ENCODE measurements at regions not wholly inside any gene's neighbourhood (a gene's known extent, or its start where the extent isn't known, plus 50 kb on each side); places are given as distances from the start of the nearest gene placed in this dataset.

GRCh38 chr14:76664790-76665189 lies 96.5 kb upstream of the VASH1 start:
- no peak for DNase-seq (ENCODE audit: low read depth)

DNA sequence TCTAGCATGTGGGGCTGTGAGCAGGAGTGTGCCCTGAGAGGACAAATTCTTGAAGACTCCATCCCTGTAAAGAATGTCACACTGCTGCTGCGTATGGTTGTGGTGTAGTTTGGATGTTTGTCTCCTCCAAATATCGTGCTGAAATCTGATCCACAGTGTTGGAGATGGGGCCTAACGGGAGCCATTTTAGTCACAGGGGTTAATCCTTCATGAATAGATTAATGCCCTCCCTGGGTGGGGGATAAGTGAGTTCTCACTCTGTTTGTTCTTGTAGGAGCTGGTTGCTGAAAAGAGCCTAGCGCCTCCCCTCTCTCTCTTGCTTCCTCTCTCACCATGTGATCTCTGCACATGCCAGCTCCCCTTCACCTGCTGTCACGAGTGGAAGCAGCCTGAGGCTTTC lies 94.5 kb upstream of the VASH1 start:
- DNase-seq (ENCODE audit: low read depth) = no peak

DNA sequence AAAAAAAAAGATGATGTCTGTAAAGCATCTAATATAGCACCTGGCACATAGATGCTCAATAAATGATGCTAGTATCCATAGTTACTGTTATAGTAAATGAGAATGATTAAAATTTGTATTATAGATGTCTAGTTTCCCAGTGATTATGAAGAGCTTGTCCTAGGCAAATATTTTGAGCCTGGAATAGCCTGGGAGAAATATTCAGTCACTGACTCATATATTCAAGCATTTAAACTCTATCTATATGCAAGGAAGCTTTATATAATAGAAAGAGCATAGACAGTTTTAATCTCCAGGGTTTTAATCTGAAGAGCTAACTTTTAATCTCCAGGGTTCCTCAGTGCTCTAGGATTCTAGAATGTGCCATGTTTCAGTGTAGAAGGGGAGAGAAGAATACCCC lies 91.5 kb upstream of the VASH1 start:
- DNase-seq (ENCODE audit: low read depth) = no peak

GRCh38 chr14:76672123-76672522 lies 89.1 kb upstream of the VASH1 start:
- DNase-seq (ENCODE audit: low read depth) = no peak

- DNase-seq (ENCODE audit: low read depth) = no peak
These were observed 88.0 kb upstream of the VASH1 start for GRCh38 chr14:76673261-76673660.

DNA sequence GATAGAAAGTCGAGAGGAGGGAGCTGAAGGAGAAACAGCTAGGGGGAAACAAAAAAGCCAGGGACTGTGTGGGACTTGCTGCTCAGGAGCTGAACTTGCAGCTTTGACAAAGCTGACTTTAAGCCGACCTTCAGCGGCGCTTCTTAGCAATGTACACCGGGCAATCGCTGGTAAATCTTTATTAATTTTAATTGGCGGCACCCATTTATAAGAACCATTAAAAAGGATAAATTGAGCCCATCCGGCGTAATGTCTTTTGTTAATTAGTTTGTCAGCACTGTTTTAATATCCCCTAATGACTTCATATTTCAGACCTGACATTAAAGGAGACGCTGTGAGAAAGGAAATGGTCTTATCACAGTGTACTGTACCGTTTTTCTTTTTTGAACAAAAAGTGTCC lies 86.2 kb upstream of the VASH1 start:
- DNase-seq (ENCODE audit: low read depth) = no peak

DNA sequence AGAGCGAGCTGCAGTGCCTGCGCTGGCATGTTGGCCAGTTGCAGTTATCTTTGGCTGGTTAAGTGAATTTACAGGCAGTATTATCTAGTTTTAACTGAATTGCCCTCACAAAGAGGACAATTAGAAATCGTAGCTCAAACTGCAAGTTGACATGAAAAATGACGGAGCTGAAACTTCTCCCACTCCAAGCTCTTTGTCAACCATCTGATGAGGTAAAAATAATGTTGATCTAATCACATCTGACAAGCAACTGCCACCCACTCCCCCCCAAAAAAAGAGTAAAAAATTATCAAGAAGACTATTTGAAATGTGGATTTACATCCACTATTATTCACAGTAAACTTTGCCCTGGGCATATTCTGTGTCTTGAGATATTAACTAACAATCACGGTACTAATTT lies 84.7 kb upstream of the VASH1 start:
- DNase-seq (ENCODE audit: low read depth) = no peak

DNA sequence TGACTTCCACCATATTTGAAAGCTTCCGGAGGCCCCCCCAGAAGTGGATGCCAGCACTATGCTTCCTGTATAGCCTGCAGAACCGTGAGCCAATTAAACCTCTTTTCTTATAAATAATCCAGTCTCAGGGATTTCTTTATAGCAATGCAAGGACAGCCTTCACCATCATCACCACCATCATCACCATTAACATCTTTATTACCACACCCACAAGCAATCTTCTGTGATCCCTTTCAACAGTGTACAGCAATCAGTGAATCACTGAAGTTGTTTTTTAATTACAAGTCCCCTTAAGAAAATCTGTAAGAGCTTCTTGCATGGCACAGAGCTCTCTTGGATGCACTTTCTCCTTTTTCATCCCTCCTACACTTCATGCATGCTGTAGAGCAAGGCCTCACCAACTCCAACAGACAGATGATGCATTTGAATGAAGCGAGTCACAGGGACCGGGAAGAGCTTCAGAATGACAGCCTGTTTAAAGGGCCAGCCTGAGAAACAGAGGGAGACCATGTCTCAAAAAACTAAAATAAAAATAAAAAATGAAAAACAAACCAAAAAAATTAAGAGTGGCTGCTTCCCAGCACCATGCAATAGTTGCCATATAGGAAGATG lies 83.6 kb upstream of the VASH1 start:
- DNase-seq (ENCODE audit: low read depth) = no peak

GRCh38 chr14:76678244-76678800 lies 82.9 kb upstream of the VASH1 start:
- no peak for DNase-seq (ENCODE audit: low read depth)

DNA sequence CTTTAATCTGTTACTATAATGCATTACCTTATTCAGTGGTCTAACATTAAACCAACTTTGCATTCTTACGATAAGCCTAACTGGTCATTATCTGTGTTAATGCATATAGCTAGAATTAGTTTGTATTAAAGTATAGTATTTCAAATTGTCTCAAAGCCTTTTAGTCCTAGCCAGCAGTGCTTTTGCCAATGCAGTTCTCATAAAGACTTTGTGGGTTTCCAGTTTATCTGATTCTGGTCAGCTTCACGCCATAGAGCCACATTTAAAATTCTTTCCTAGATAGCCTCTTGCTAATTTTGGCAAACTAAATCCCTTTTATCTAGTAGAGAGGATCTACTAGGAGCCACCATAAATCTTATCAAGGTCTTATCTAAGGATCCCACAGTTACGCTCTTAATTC lies 78.9 kb upstream of the VASH1 start:
- no peak for DNase-seq (ENCODE audit: low read depth)

- DNase-seq (ENCODE audit: low read depth) = no peak
These were observed 74.6 kb upstream of the VASH1 start for GRCh38 chr14:76686646-76687045.

DNA sequence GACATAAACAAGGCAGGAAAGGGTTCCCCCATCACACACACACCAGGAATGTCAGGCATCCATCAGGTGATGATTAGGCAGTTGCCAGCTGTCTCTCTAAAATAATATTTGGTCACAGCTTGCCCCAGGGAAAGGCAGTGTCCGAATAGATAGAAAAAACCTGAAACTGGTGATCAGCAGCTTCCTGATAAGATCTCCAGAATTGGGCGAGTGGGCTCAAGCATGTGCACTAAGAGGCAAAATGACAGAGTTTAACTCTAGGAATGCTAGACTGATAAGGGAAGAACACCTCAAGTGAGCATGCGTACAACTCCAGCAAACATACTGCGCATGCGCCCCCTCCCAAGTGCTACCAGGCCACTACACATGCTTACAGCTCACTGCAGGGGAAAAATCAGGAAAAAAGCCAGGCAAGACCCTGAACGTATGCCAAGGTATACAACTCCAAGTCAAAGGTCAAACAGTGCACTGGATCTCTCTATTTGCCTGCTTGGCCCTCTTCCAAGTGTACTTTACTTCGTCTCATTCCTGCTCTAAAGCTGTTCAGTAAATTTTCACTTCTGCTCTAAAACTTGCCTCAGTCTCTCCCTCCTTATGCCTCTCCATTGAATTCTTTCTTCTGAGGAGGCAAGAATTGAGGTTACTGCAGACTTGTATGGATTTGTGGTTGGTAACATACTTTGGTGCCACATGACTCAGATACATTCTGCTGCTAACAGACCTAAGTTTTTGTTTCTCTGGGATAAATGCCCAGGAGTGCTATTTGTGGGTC lies 73.5 kb upstream of the VASH1 start:
- DNase-seq (ENCODE audit: low read depth) = no peak

GRCh38 chr14:76688383-76688671 lies 72.9 kb upstream of the VASH1 start:
- no peak for DNase-seq (ENCODE audit: low read depth)

DNA sequence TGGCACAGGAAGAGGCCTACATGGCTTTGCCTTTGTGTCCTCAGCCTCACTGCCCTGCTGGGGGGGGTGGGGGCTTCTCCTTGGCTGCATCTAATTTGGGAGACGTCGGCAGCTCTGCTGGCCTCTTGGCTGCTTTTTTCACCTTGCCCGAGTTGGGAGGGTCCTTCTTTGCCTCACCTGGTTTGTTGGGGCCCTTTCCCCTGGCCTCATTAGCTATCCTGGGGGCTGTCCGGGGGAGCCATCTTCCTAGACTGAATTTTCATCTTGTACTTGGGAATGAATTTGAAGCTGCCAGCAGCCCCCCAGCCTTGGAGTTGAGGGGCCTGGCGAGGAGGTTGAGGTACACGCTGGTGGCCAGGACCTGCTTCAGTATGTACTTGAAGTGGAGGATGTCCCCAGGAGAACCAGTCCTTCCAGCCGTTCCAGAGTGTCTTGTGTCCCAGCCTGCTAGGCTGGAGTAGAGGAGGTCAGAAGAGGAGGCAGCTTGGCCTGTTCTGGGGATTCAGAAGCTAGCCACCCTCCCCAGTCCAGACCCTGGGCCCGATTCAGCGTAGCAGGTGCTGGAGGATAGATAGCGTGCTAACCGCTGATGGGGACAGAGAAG lies 70.7 kb upstream of the VASH1 start:
- DNase-seq (ENCODE audit: low read depth) = no peak

GRCh38 chr14:76694106-76694505 lies 67.2 kb upstream of the VASH1 start:
- DNase-seq (ENCODE audit: low read depth) = no peak

- DNase-seq (ENCODE audit: low read depth) = no peak
These were observed 65.9 kb upstream of the VASH1 start for GRCh38 chr14:76695263-76695920.

DNA sequence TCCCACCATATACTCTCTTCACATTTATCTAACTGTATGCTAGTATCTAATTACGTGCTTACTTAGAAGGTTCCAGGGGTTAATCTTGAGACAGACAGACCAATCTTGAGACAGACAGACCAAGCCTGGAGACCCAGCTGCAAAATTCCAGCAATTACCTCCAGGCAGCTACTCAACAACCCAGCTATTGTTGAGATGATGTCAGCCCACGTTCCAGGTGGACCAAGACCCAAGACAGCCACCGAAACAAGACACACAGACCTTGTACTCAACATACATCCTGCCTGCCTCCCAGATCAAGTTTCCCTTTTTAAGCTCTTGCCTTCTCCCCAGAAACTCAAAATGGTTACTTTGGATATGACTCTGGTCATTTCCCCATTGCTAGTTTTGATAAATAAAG lies 64.9 kb upstream of the VASH1 start:
- DNase-seq (ENCODE audit: low read depth) = no peak

GRCh38 chr14:76696791-76697190 lies 64.5 kb upstream of the VASH1 start:
- no peak for DNase-seq (ENCODE audit: low read depth)

GRCh38 chr14:76697246-76697905 lies 63.9 kb upstream of the VASH1 start:
- no peak for DNase-seq (ENCODE audit: low read depth)

DNA sequence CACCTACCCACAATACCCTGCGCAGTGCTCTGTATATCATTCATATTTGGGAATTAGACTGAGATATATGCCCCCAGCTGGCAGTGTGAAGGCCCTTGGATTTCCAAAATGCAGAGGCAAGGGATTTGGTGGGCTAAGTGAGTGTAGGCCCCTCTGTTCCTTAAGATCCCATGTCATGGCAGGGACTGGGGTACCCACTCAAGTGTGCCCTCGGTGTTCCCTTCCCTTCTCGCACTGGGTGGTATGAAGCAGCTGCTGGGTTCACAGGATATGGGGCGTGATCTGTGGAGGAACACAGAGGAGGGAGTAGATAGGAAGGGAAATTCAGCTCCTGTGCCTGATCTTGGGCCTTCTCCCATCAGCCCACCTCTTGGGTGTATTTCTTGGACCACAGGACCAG lies 63.1 kb upstream of the VASH1 start:
- no peak for DNase-seq (ENCODE audit: low read depth)

GRCh38 chr14:76698631-76699030 lies 62.6 kb upstream of the VASH1 start:
- DNase-seq (ENCODE audit: low read depth) = no peak

DNA sequence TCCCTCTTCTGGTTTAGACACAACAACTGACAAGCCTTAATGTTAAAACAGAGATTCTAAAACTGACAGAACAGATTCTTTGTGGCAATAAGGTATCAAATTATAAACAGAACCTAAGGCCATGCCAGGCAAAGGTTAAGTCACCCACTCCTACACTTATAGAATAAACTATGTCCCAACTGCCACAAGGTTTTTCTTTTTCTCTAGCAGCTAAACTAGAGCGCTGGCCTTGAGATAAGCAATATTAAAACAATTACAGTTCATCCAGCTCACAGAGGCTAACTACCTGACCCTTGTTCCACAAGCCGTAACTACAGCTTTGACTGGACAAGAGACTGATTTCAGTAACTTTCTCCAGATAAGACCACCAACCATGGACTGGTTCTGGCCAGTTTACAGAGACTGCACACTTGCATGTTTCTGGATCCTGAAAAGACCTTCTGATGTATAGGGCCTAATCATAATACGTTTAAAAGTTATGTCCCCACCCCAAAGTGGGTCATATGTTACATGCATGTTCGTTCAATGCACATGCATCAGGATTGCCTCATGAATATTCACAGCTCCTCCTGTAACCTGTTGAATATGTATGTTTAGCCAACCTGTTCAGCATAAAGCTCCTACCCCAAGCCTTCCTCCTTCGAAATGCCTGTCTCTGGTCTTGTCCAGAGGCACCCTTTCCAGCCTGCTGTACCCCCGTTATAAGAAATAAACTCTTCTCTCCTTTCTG lies 61.9 kb upstream of the VASH1 start:
- DNase-seq (ENCODE audit: low read depth) = no peak
